Frontal cortex (tissue), 3 donors: ENCODE measurements at regions not wholly inside any gene's neighbourhood (a gene's known extent, or its start where the extent isn't known, plus 50 kb on each side); places are given as distances from the start of the nearest gene placed in this dataset.

ENCODE experiments used
- DNase-seq, 2 donors: peaks; one replicate each; pipeline ENCODE4 v3.0.0; 2012; ENCODE audit warnings: low spot score in 2 of 2
- FAIRE-seq: peaks from 2 replicates; lab custom pipeline; 2012; peaks lifted over from hg19 to GRCh38; lab: Jason Lieb, UNC
- donor health status: control.
- donor health status: control.
- donor health status: control.

- no peak for DNase-seq
- no peak for FAIRE-seq
Observed at GRCh38 chr13:34777089-34777913, 164.8 kb upstream of the NBEA start.

GRCh38 chr13:34777914-34778303 is 164.2 kb upstream of the NBEA start:
- DNase-seq (no peak), FAIRE-seq (no peak)

- FAIRE-seq (no peak), DNase-seq (no peak)
Observed at GRCh38 chr13:34779171-34779570, 162.9 kb upstream of the NBEA start.

- FAIRE-seq = no peak
- DNase-seq = no peak
Observed at GRCh38 chr13:34793301-34793700, 148.8 kb upstream of the NBEA start.

- DNase-seq = no peak
- no peak for FAIRE-seq
Observed at GRCh38 chr13:34803756-34804155, 138.3 kb upstream of the NBEA start.

GRCh38 chr13:34805347-34805746 is 136.7 kb upstream of the NBEA start:
- FAIRE-seq = no peak
- no peak for DNase-seq

- FAIRE-seq = no peak
Observed at GRCh38 chr13:34808649-34809048, 133.4 kb upstream of the NBEA start.

GRCh38 chr13:34810996-34811395 is 131.1 kb upstream of the NBEA start:
- DNase-seq (no peak), FAIRE-seq (no peak)

More at GRCh38 chr13:34808649-34809048, 133.4 kb upstream of the NBEA start:
- no peak for DNase-seq

- DNase-seq (no peak), FAIRE-seq (no peak)
Observed at GRCh38 chr13:34815526-34815925, 126.5 kb upstream of the NBEA start.

GRCh38 chr13:34816245-34816884 is 125.7 kb upstream of the NBEA start:
- FAIRE-seq (no peak), DNase-seq (no peak)

GRCh38 chr13:34816908-34817665 is 125.0 kb upstream of the NBEA start:
- DNase-seq = no peak

GRCh38 chr13:34822650-34823049 is 119.4 kb upstream of the NBEA start:
- DNase-seq = no peak
- no peak for FAIRE-seq

More at GRCh38 chr13:34816908-34817665, 125.0 kb upstream of the NBEA start:
- FAIRE-seq = no peak

- DNase-seq (no peak), FAIRE-seq (no peak)
Observed at GRCh38 chr13:34826432-34826831, 115.6 kb upstream of the NBEA start.

- FAIRE-seq = no peak
- no peak for DNase-seq
Observed at GRCh38 chr13:34833562-34834182, 108.4 kb upstream of the NBEA start.

GRCh38 chr13:34842466-34842865 is 99.6 kb upstream of the NBEA start:
- FAIRE-seq (no peak), DNase-seq (no peak)

GRCh38 chr13:34847766-34848165 is 94.3 kb upstream of the NBEA start:
- FAIRE-seq (no peak), DNase-seq (no peak)

- DNase-seq (no peak), FAIRE-seq (no peak)
Observed at GRCh38 chr13:34849406-34849805, 92.7 kb upstream of the NBEA start.

- FAIRE-seq (no peak), DNase-seq (no peak)
Observed at GRCh38 chr13:34853161-34853560, 88.9 kb upstream of the NBEA start.

GRCh38 chr13:34857558-34858325 is 84.3 kb upstream of the NBEA start:
- DNase-seq (no peak), FAIRE-seq (no peak)

GRCh38 chr13:34862311-34862710 is 79.8 kb upstream of the NBEA start:
- FAIRE-seq = no peak

More at GRCh38 chr13:34862311-34862710, 79.8 kb upstream of the NBEA start:
- no peak for DNase-seq
